Panc1 (cell line): ENCODE measurements at regions not wholly inside any gene's neighbourhood (a gene's known extent, or its start where the extent isn't known, plus 50 kb on each side); places are given as distances from the start of the nearest gene placed in this dataset.

ENCODE experiments used
- ATAC-seq: fragments of 200-7000 bp; cut with Tn5 transposase; 2 replicates; pipeline ENCODE4 v1.9.1; 2020; ENCODE audit warnings: mild to moderate bottlenecking, moderate library complexity
- BruUV-seq: library from RNA; stranded (reverse); fragments of 400-500 nt; replicated peaks from 2 replicates; lab custom pipeline; 2021; lab: Mats Ljungman, UMichigan
- CTCF ChIA-PET: fragments of 300-600 bp; sonication (Branson Sonifier 250); formaldehyde crosslinking; loops from one replicate; lab custom pipeline; 2022; ENCODE audit warnings: antibody characterized with exemption; lab: Charles Lee
- POLR2A ChIA-PET: fragments of 300-600 bp; sonication (Branson Sonifier 250); formaldehyde crosslinking; loops from one replicate; lab custom pipeline; 2022; ENCODE audit warnings: antibody characterized with exemption; lab: Charles Lee
- DNase-seq: peaks from one replicate; pipeline ENCODE4 v3.0.0-alpha.2; 2010; ENCODE audit warnings: low read depth, low spot score
- H3K27ac ChIP-seq: 2 replicates; pipeline ENCODE4 v1.5.1; 2011; ENCODE audit warnings: mild to moderate bottlenecking, low read length, inconsistent platforms
- H3K27me3 ChIP-seq: fragments of 200-500 bp; sonication (Bioruptor generic); 2 replicates; pipeline ENCODE4 v1.6.0; 2014; ENCODE audit warnings: low read length, inconsistent platforms; ENCODE audit not compliant: control insufficient read depth, insufficient read depth
- H3K36me3 ChIP-seq: fragments of 200-500 bp; sonication (Bioruptor generic); 2 replicates; pipeline ENCODE4 v1.5.1; 2014; ENCODE audit warnings: inconsistent platforms, mild to moderate bottlenecking, low read length, moderate library complexity; ENCODE audit not compliant: control insufficient read depth, insufficient read depth
- H3K4me1 ChIP-seq: 2 replicates; pipeline ENCODE4 v1.5.1; 2011; ENCODE audit warnings: inconsistent platforms, mild to moderate bottlenecking, low read length, moderate library complexity; ENCODE audit not compliant: control insufficient read depth, insufficient read depth
- H3K4me3 ChIP-seq, 2 experiments: 2 replicates each; pipeline ENCODE4 v1.5.1; 2011 to 2012; ENCODE audit warnings: low read depth in 2 of 2, low read length in 2 of 2, mild to moderate bottlenecking in 2 of 2, inconsistent platforms in 1 of 2, moderate library complexity in 1 of 2
- H3K9me3 ChIP-seq: fragments of 200-500 bp; sonication (Bioruptor generic); 2 replicates; pipeline ENCODE4 v1.5.1; 2014; ENCODE audit warnings: low read depth, mild to moderate bottlenecking, inconsistent platforms, low read length, moderate library complexity; ENCODE audit not compliant: control insufficient read depth, insufficient read depth
- CTCF ChIP-seq: fragments of 450-650 bp; IDR thresholded peaks from 2 replicates; pipeline ENCODE4 v1.5.1; 2017; ENCODE audit warnings: mild to moderate bottlenecking
- POLR2AphosphoS5 ChIP-seq: IDR thresholded peaks from 2 replicates; pipeline ENCODE4 v1.6.1; 2012; ENCODE audit warnings: mild to moderate bottlenecking, low read depth, low read length, moderate library complexity
- SIN3A ChIP-seq: IDR thresholded peaks from 2 replicates; pipeline ENCODE4 v1.6.1; 2012; ENCODE audit warnings: low read depth, mild to moderate bottlenecking, low read length, moderate library complexity, borderline replicate concordance; ENCODE audit not compliant: insufficient read depth
- TCF7L2 ChIP-seq: IDR thresholded peaks from 2 replicates; pipeline ENCODE4 v1.6.1; 2011; ENCODE audit warnings: mild to moderate bottlenecking, low read depth, low read length, inconsistent platforms
- in situ Hi-C: cut with HindIII; loops from 2 replicates; pipeline ENCODE4 v1.10.0; 2016; ENCODE audit warnings: low sequenced_read_pairs, low pct_unique_long_range_greater_than_20kb
- intact Hi-C: fragments of 100-400 bp; cut with micrococcal nuclease; formaldehyde crosslinking; loops from one replicate; pipeline ENCODE4 v1.10.0; 2022; ENCODE audit not compliant: unreplicated experiment
- TF ChIP-seq, protein P1 (sequence below), 2 experiments: IDR thresholded peaks; 2 replicates each; pipeline ENCODE4 v1.6.1; 2011 to 2012; ENCODE audit warnings: low read depth in 2 of 2, control low read depth in 1 of 2, low read length in 1 of 2, mild to moderate bottlenecking in 1 of 2, moderate library complexity in 1 of 2; ENCODE audit not compliant: insufficient read depth in 1 of 2

- intact Hi-C loops, result no loop called here
- no peaks in the 10 kb centered on the region for H3K36me3 ChIP-seq
- DNase-seq, result no peak
These were observed 179.3 kb upstream of the ZNF644 start for GRCh38 chr1:91201176-91201575.

GRCh38 chr1:91200675-91201074, 178.8 kb upstream of the ZNF644 start:
- Histone ChIP-seq H3K9me3 (no peaks in the 10 kb centered on the region), H3K27me3 (peaks cover 16% of the 10 kb centered on the region; the same call in 1 of the 2 replicates), H3K4me3 (no peak overlapping the region), H3K4me1 (no peaks in the 10 kb centered on the region), H3K36me3 (no peaks in the 10 kb centered on the region), H3K27ac (no peak overlapping the region)
- ChIA-PET CTCF (interaction anchor here (1.1 kb wide), 1 partner anchor 34 kb away, joined by 3 read pairs; no protein-coding TSS in a partner anchor), POLR2A (no interaction called here)
- no TSS peak for BruUV-seq
- ATAC-seq (no peak), DNase-seq (no peak)
- in situ Hi-C loops, result no loop called here
- intact Hi-C loops, result no loop called here
- TF ChIP-seq, protein P1, sequence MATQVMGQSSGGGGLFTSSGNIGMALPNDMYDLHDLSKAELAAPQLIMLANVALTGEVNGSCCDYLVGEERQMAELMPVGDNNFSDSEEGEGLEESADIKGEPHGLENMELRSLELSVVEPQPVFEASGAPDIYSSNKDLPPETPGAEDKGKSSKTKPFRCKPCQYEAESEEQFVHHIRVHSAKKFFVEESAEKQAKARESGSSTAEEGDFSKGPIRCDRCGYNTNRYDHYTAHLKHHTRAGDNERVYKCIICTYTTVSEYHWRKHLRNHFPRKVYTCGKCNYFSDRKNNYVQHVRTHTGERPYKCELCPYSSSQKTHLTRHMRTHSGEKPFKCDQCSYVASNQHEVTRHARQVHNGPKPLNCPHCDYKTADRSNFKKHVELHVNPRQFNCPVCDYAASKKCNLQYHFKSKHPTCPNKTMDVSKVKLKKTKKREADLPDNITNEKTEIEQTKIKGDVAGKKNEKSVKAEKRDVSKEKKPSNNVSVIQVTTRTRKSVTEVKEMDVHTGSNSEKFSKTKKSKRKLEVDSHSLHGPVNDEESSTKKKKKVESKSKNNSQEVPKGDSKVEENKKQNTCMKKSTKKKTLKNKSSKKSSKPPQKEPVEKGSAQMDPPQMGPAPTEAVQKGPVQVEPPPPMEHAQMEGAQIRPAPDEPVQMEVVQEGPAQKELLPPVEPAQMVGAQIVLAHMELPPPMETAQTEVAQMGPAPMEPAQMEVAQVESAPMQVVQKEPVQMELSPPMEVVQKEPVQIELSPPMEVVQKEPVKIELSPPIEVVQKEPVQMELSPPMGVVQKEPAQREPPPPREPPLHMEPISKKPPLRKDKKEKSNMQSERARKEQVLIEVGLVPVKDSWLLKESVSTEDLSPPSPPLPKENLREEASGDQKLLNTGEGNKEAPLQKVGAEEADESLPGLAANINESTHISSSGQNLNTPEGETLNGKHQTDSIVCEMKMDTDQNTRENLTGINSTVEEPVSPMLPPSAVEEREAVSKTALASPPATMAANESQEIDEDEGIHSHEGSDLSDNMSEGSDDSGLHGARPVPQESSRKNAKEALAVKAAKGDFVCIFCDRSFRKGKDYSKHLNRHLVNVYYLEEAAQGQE (IDR thresholded peaks at IDR 0.05; ENCODE audit: insufficient read depth in 1 of 2, low read depth in 2 of 2, low read length in 1 of 2), result no peak
- TF ChIP-seq CTCF (no peak), TCF7L2 (no peak), SIN3A (no peak), POLR2AphosphoS5 (no peak)

More at GRCh38 chr1:91201176-91201575, 179.3 kb upstream of the ZNF644 start:
- in situ Hi-C loops, result no loop called here
- TF ChIP-seq CTCF (no peak), POLR2AphosphoS5 (no peak), TCF7L2 (no peak), SIN3A (no peak)
- TF ChIP-seq, protein P1 (IDR thresholded peaks at IDR 0.05; ENCODE audit: insufficient read depth in 1 of 2, low read depth in 2 of 2, low read length in 1 of 2), result no peak
- POLR2A ChIA-PET, result no interaction called here
- Histone ChIP-seq H3K4me1 (no peaks in the 10 kb centered on the region), H3K27ac (no peak overlapping the region), H3K27me3 (peaks cover 14% of the 10 kb centered on the region; the same call in 1 of the 2 replicates), H3K9me3 (no peaks in the 10 kb centered on the region), H3K4me3 (no peak overlapping the region)
- BruUV-seq, result no TSS peak
- CTCF ChIA-PET, result interaction anchor here (1.1 kb wide), 1 partner anchor 35 kb away, joined by 3 read pairs; no protein-coding TSS in a partner anchor
- no peak for ATAC-seq
